OCI-LY7 (cell line): ENCODE measurements at regions not wholly inside any gene's neighbourhood (a gene's known extent, or its start where the extent isn't known, plus 50 kb on each side); places are given as distances from the start of the nearest gene placed in this dataset.

ENCODE experiments used
- EZH2phosphoT487 ChIP-seq: fragments of 200-600 bp; sonication (generic); IDR thresholded peaks from 2 replicates; pipeline ENCODE4 v1.6.1; 2018; ENCODE audit warnings: low read depth, borderline replicate concordance, mild to moderate bottlenecking, mixed run types, antibody characterized with exemption, low read length, moderate library complexity, mixed read lengths
- TF ChIP-seq, protein P1 (sequence below): fragments of 200-600 bp; sonication (generic); conservative IDR thresholded peaks from 2 replicates; pipeline ENCODE4 v1.5.1; 2014; ENCODE audit warnings: mild to moderate bottlenecking, antibody characterized with exemption, low read length, moderate library complexity, mixed read lengths

- TF ChIP-seq, protein P1, sequence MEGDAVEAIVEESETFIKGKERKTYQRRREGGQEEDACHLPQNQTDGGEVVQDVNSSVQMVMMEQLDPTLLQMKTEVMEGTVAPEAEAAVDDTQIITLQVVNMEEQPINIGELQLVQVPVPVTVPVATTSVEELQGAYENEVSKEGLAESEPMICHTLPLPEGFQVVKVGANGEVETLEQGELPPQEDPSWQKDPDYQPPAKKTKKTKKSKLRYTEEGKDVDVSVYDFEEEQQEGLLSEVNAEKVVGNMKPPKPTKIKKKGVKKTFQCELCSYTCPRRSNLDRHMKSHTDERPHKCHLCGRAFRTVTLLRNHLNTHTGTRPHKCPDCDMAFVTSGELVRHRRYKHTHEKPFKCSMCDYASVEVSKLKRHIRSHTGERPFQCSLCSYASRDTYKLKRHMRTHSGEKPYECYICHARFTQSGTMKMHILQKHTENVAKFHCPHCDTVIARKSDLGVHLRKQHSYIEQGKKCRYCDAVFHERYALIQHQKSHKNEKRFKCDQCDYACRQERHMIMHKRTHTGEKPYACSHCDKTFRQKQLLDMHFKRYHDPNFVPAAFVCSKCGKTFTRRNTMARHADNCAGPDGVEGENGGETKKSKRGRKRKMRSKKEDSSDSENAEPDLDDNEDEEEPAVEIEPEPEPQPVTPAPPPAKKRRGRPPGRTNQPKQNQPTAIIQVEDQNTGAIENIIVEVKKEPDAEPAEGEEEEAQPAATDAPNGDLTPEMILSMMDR, result no peak
- TF ChIP-seq EZH2phosphoT487, result no peak
Measured at GRCh38 chr4:4608214-4608537, 66.3 kb upstream of the STX18 start.
